ENCODE measurements at regions not wholly inside any gene's neighbourhood (a gene's known extent, or its start where the extent isn't known, plus 50 kb on each side); places are given as distances from the start of the nearest gene placed in this dataset.
"Not testable (repeated sequence)": the region's sequence is repeated elsewhere in the genome, so short reads cannot be mapped to it uniquely, and the experiment has no call there.

GRCh38 chr9:20242510-20243189 is 379.6 kb downstream of the MLLT3 start:
- peak; percentile 36 for DNase-seq (ENCODE audit: low spot score)
- no peak for TF ChIP-seq CTCF (IDR thresholded peaks at IDR 0.05; ENCODE audit: extremely low read depth, missing control alignments)

- TF ChIP-seq CTCF (IDR thresholded peaks at IDR 0.05; ENCODE audit: extremely low read depth, missing control alignments): no peak
- no peak for DNase-seq (ENCODE audit: low spot score)
Observed at GRCh38 chr9:20240498-20240897, 381.8 kb downstream of the MLLT3 start.

GRCh38 chr9:20238921-20239320 is 383.4 kb downstream of the MLLT3 start:
- no peak for DNase-seq (ENCODE audit: low spot score)
- no peak for TF ChIP-seq CTCF (IDR thresholded peaks at IDR 0.05; ENCODE audit: extremely low read depth, missing control alignments)

- no peak for TF ChIP-seq CTCF (IDR thresholded peaks at IDR 0.05; ENCODE audit: extremely low read depth, missing control alignments)
- no peak for DNase-seq (ENCODE audit: low spot score)
Observed at GRCh38 chr9:20237686-20238085, 384.6 kb downstream of the MLLT3 start.

GRCh38 chr9:20236676-20237075 is 385.6 kb downstream of the MLLT3 start:
- TF ChIP-seq CTCF (IDR thresholded peaks at IDR 0.05; ENCODE audit: extremely low read depth, missing control alignments): no peak
- DNase-seq (ENCODE audit: low spot score): no peak

- DNase-seq (ENCODE audit: low spot score): not testable (repeated sequence)
Observed at GRCh38 chr9:20235206-20235605, 387.1 kb downstream of the MLLT3 start.

- DNase-seq (ENCODE audit: low spot score): no peak
- no peak for TF ChIP-seq CTCF (IDR thresholded peaks at IDR 0.05; ENCODE audit: extremely low read depth, missing control alignments)
Observed at GRCh38 chr9:20228096-20228495, 394.2 kb downstream of the MLLT3 start.

- DNase-seq (ENCODE audit: low spot score): no peak
- TF ChIP-seq CTCF (IDR thresholded peaks at IDR 0.05; ENCODE audit: extremely low read depth, missing control alignments): no peak
Observed at GRCh38 chr9:20227166-20227874, 395.0 kb downstream of the MLLT3 start.

All from GM20000 (cell line).